K562 (cell line): ENCODE measurements at regions not wholly inside any gene's neighbourhood (a gene's known extent, or its start where the extent isn't known, plus 50 kb on each side); places are given as distances from the start of the nearest gene placed in this dataset.

Source experiments
- ATAC-seq: fragments of 200-7000 bp; cut with Tn5 transposase; 3 replicates; pipeline ENCODE4 v1.9.1; 2020; ENCODE audit warnings: moderate library complexity
- BruUV-seq: library from RNA; stranded (reverse); fragments of 400-500 nt; replicated peaks from 2 replicates; lab custom pipeline; 2021; lab: Mats Ljungman, UMichigan
- CTCF ChIA-PET: fragments of 300-600 bp; formaldehyde crosslinking; extraction: SDS; loops from one replicate; lab custom pipeline; 2021; ENCODE audit warnings: low intra/inter-chr PET ratio; lab: Yijun Ruan, JAX
- POLR2A ChIA-PET: fragments of 300-600, 350-650 bp; sonication (Branson Sonifier 250); formaldehyde crosslinking; extraction: SDS; loops from one replicate; lab custom pipeline; 2021; ENCODE audit warnings: antibody characterized with exemption, inconsistent platforms; lab: Yijun Ruan, JAX
- DNase-seq, 4 experiments: peaks; one replicate each; pipeline versions ENCODE4 v3.0.0 to v3.0.0-alpha.2; 2011 to 2018; ENCODE audit warnings: low spot score in 3 of 4, mixed read lengths in 3 of 4; ENCODE audit errors: extremely low read depth in 1 of 4
- FAIRE-seq: peaks from 2 replicates; lab custom pipeline; 2011; peaks lifted over from hg19 to GRCh38; lab: Jason Lieb, UNC
- H2AFZ ChIP-seq: 2 replicates; pipeline ENCODE4 v1.6.0; 2011; ENCODE audit warnings: low read depth, low read length, control low read depth, inconsistent platforms
- H3K27ac ChIP-seq: fragments of 200-600 bp; 3 replicates; pipeline ENCODE4 v1.8.0; 2011; ENCODE audit warnings: low read depth, mild to moderate bottlenecking, control low read depth, inconsistent platforms, low read length, moderate library complexity, mixed read lengths; ENCODE audit errors: extremely low read depth
- H3K27me3 ChIP-seq, 2 experiments: fragments of 300-600 bp in 1 of 2; 2 replicates in 1 of 2; 3 replicates in 1 of 2; pipeline versions ENCODE4 v1.6.0 to v1.8.0; 2011; ENCODE audit warnings: inconsistent platforms in 2 of 2, low read length in 2 of 2, mild to moderate bottlenecking in 1 of 2, mixed read lengths in 1 of 2, moderate library complexity in 1 of 2; ENCODE audit not compliant: control insufficient read depth in 2 of 2, insufficient read depth in 2 of 2
- H3K36me3 ChIP-seq: fragments of 300-600 bp; 3 replicates; pipeline ENCODE4 v1.8.0; 2011; ENCODE audit warnings: mild to moderate bottlenecking, low read length, inconsistent platforms; ENCODE audit not compliant: control insufficient read depth, insufficient read depth
- H3K4me1 ChIP-seq, 2 experiments: fragments of 200-600 bp in 1 of 2; replicated peaks in 1 of 2; 2 replicates in 1 of 2; 3 replicates in 1 of 2; pipeline versions ENCODE4 v1.5.1 to v1.8.0; 2011; ENCODE audit warnings: inconsistent platforms in 2 of 2, low read length in 2 of 2, mild to moderate bottlenecking in 1 of 2, mixed read lengths in 1 of 2, moderate library complexity in 1 of 2; ENCODE audit not compliant: control insufficient read depth in 2 of 2, insufficient read depth in 2 of 2
- H3K4me2 ChIP-seq: 2 replicates; pipeline ENCODE4 v1.6.1; 2011; ENCODE audit warnings: low read length, control low read depth, inconsistent platforms, mixed read lengths; ENCODE audit not compliant: insufficient read depth
- H3K4me3 ChIP-seq: fragments of 200-600 bp; sonication (generic), shearing (Covaris generic); 2 replicates; pipeline ENCODE4 v1.5.1; 2016; ENCODE audit warnings: control low read depth, inconsistent platforms
- H3K79me2 ChIP-seq: fragments of 200-600 bp; 3 replicates; pipeline ENCODE4 v1.8.0; 2011; ENCODE audit warnings: low read length, inconsistent platforms; ENCODE audit not compliant: control insufficient read depth, insufficient read depth
- H3K9ac ChIP-seq, 2 experiments: 2 replicates each; pipeline versions ENCODE4 v1.6.0 to v1.6.1; 2011; ENCODE audit warnings: low read depth in 2 of 2, low read length in 2 of 2, control low read depth in 1 of 2, inconsistent platforms in 1 of 2, mild to moderate bottlenecking in 1 of 2, mixed read lengths in 1 of 2; ENCODE audit not compliant: insufficient read depth in 1 of 2
- H3K9me1 ChIP-seq: one replicate; pipeline ENCODE4 v1.6.0; 2011; ENCODE audit warnings: inconsistent platforms, mild to moderate bottlenecking, low read length, moderate library complexity; ENCODE audit not compliant: control insufficient read depth, insufficient read depth
- H3K9me3 ChIP-seq: replicated peaks from 2 replicates; pipeline ENCODE4 v1.5.1; 2011; ENCODE audit warnings: low read depth, low read length, inconsistent platforms; ENCODE audit not compliant: control insufficient read depth, insufficient read depth
- H4K20me1 ChIP-seq: replicated peaks from 2 replicates; pipeline ENCODE4 v1.6.1; 2011; ENCODE audit warnings: low read length, inconsistent platforms, mixed read lengths; ENCODE audit not compliant: control insufficient read depth, insufficient read depth
- CEBPG ChIP-seq, 3 experiments: fragments of 200-800 bp in 1 of 3; sonication (Bioruptor generic) in 1 of 3; sonication (generic) in 1 of 3; formaldehyde crosslinking in 1 of 3; IDR thresholded peaks in 2 of 3; conservative IDR thresholded peaks in 1 of 3; 2 replicates each; pipeline versions ENCODE4 v1.6.1 to v1.8.0; 2016 to 2022; ENCODE audit warnings: missing compliant biosample characterization in 2 of 3, missing genetic modification characterization in 2 of 3, mild to moderate bottlenecking in 1 of 3, missing genetic modification reagents in 1 of 3
- CHD1 ChIP-seq: fragments of 200-600 bp; sonication (generic); IDR thresholded peaks from one replicate; pipeline ENCODE4 v1.6.1; 2012; ENCODE audit warnings: mild to moderate bottlenecking, moderate library complexity, low read length, inconsistent platforms
- CHD4 ChIP-seq: fragments of 200-600 bp; sonication (generic); IDR thresholded peaks from 3 replicates; pipeline ENCODE4 v1.6.1; 2012; ENCODE audit warnings: low read depth, mild to moderate bottlenecking, mixed read lengths, low read length, inconsistent platforms; ENCODE audit not compliant: insufficient read depth, insufficient replicate concordance, poor library complexity, severe bottlenecking
- GABPB2 ChIP-seq: fragments of 250-450 bp; sonication (Bioruptor Pico); conservative IDR thresholded peaks from 2 replicates; pipeline ENCODE4 v1.5.1; 2021; ENCODE audit warnings: mild to moderate bottlenecking
- HLTF ChIP-seq: fragments of 450-650 bp; IDR thresholded peaks from 2 replicates; pipeline ENCODE4 v1.6.1; 2016
- KDM4B ChIP-seq, 2 experiments: fragments of 450-650 bp in 1 of 2; sonication (generic) in 1 of 2; IDR thresholded peaks; 2 replicates each; pipeline ENCODE4 v1.6.1; 2016 to 2017; ENCODE audit warnings: borderline replicate concordance in 2 of 2, antibody characterized with exemption in 1 of 2, low read depth in 1 of 2, mild to moderate bottlenecking in 1 of 2
- KLF1 ChIP-seq: fragments of 450-650 bp; IDR thresholded peaks from 2 replicates; pipeline ENCODE4 v1.6.1; 2016; ENCODE audit warnings: missing genetic modification characterization, missing compliant biosample characterization
- MTF1 ChIP-seq: fragments of 250-450 bp; sonication (Bioruptor Pico); IDR thresholded peaks from 2 replicates; pipeline ENCODE4 v1.9.0; 2021; ENCODE audit warnings: moderate library complexity, mild to moderate bottlenecking, inconsistent platforms, borderline replicate concordance
- NR4A1 ChIP-seq, 2 experiments: fragments of 250-450 bp in 1 of 2; fragments of 450-650 bp in 1 of 2; sonication (Bioruptor Pico) in 1 of 2; IDR thresholded peaks; 2 replicates each; pipeline versions ENCODE4 v1.4.0 to v1.6.1; 2016 to 2020; ENCODE audit warnings: mild to moderate bottlenecking in 2 of 2, missing compliant biosample characterization in 1 of 2, missing genetic modification characterization in 1 of 2, moderate library complexity in 1 of 2
- RB1 ChIP-seq: fragments of 450-650 bp; IDR thresholded peaks from 2 replicates; pipeline ENCODE4 v1.6.1; 2017; ENCODE audit warnings: low read depth, mild to moderate bottlenecking
- SOX6 ChIP-seq: fragments of 450-650 bp; IDR thresholded peaks from 2 replicates; pipeline ENCODE4 v1.6.1; 2014; ENCODE audit warnings: mild to moderate bottlenecking
- SPI1 ChIP-seq: IDR thresholded peaks from 2 replicates; pipeline ENCODE4 v1.6.1; 2011; ENCODE audit warnings: low read depth, low read length, control low read depth, borderline replicate concordance
- TBL1XR1 ChIP-seq, 2 experiments: IDR thresholded peaks; 2 replicates each; pipeline ENCODE4 v1.6.1; 2012; ENCODE audit warnings: improper control_type of control experiment in 2 of 2, low read length in 2 of 2, mild to moderate bottlenecking in 1 of 2
- WHSC1 ChIP-seq: IDR thresholded peaks from one replicate; pipeline ENCODE4 v1.6.1; 2012; ENCODE audit warnings: low read length, control low read depth, inconsistent platforms
- ZNF583 ChIP-seq: fragments of 250-450 bp; sonication (Bioruptor Pico); IDR thresholded peaks from 2 replicates; pipeline ENCODE4 v1.4.0; 2020
- ZSCAN32 ChIP-seq: fragments of 450-650 bp; formaldehyde crosslinking; IDR thresholded peaks from 2 replicates; pipeline ENCODE4 v1.4.0; 2020; ENCODE audit warnings: mild to moderate bottlenecking, moderate library complexity
- WGBS: fragments of 100-300 bp; shearing (Covaris generic); methylation state at CpG from one replicate; pipeline ENCODE4 v1.1.6; 2016; ENCODE audit warnings: low coverage, mixed read lengths; ENCODE audit not compliant: insufficient coverage; ENCODE audit errors: missing lambda C conversion rate; 5-methylcytosine and 5-hydroxymethylcytosine counted together
- in situ Hi-C: fragments of 300-500 bp; cut with MboI; formaldehyde crosslinking; loops from 4 replicates; pipeline ENCODE4 v1.15.0; 2018; ENCODE audit warnings: inconsistent platforms, mixed read lengths
- intact Hi-C: fragments of 100-400 bp; cut with micrococcal nuclease; formaldehyde crosslinking; loops from 2 replicates; pipeline ENCODE4 v1.14.2; 2022
- TF ChIP-seq, protein P1 (sequence below): fragments of 150-350 bp; conservative IDR thresholded peaks from 2 replicates; pipeline ENCODE4 v1.6.1; 2014; ENCODE audit warnings: low read length
- TF ChIP-seq, protein P2 (sequence below): fragments of 250-450 bp; sonication (Bioruptor Pico); IDR thresholded peaks from 2 replicates; pipeline ENCODE4 v1.5.0; 2021; ENCODE audit warnings: mild to moderate bottlenecking, moderate library complexity

DNA sequence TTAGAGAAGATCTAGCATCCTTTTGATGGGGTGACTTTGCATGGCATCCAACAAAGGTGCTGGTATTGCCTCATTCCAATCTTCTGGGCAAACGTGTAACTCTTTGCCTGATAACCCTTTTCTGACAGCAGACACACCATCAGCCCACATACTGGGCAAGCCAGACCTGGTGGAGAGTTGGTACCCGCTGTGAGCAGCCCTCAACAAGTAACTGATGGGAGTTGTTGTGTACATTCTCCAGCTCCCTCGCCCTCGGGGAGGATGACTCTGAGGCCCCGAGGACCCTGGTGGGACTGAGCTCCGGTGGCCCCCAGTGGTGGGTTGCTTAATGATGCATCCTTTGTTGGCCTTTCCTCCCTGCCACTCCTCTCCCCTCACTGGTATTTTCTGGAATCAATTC is 102.4 kb upstream of the SLC6A11 start:
- H4K20me1 ChIP-seq, result no peaks in the 10 kb centered on the region; the same call in 1 of the 2 replicates
- H2AFZ ChIP-seq, result no peak overlapping the region
- H3K4me2 ChIP-seq, result no peak overlapping the region
- POLR2A ChIA-PET, result no interaction called here
- H3K4me1 ChIP-seq, result no peaks in the 10 kb centered on the region
- 0% methylated on average over 6 of the region's 6 CpGs for WGBS
- CTCF ChIA-PET, result no interaction called here
- no peaks in the 10 kb centered on the region for H3K9me1 ChIP-seq
- no peak for ATAC-seq
- no peak overlapping the region for H3K27ac ChIP-seq
- no peaks in the 10 kb centered on the region for H3K36me3 ChIP-seq
- H3K9ac ChIP-seq, result no peak overlapping the region
- BruUV-seq, result no TSS peak
- H3K79me2 ChIP-seq, result no peaks in the 10 kb centered on the region
- H3K9me3 ChIP-seq, result no peaks in the 10 kb centered on the region
- intact Hi-C loops (no loop called here), in situ Hi-C loops (no loop called here)
- H3K4me3 ChIP-seq, result no peak overlapping the region
- H3K27me3 ChIP-seq, result peaks cover 0 to 22% of the 10 kb centered on the region in 2 experiments; a peak in 2 of 5 replicates
- TF ChIP-seq GABPB2 (CRISPR knock-in tag) (no peak), CEBPG (CRISPR knock-in tag; IDR thresholded peaks at IDR 0.05) (no peak), CEBPG (tag; conservative IDR thresholded peaks at IDR 0.05 in 1 of 2, IDR thresholded peaks at IDR 0.05 in 1 of 2) (no peak), MTF1 (CRISPR knock-in tag) (no peak), KLF1 (tag) (no peak), RB1 (no peak), NR4A1 (CRISPR knock-in tag; IDR thresholded peaks at IDR 0.05) (no peak), NR4A1 (tag; IDR thresholded peaks at IDR 0.05) (no peak), KDM4B (IDR thresholded peaks at IDR 0.05; ENCODE audit: borderline replicate concordance in 2 of 2, low read depth in 1 of 2) (no peak), WHSC1 (no peak), ZNF583 (CRISPR knock-in tag) (no peak), SOX6 (no peak), TBL1XR1 (IDR thresholded peaks at IDR 0.05; ENCODE audit: low read length in 2 of 2) (no peak), ZSCAN32 (CRISPR knock-in tag) (no peak), HLTF (no peak), CHD4 (no peak), CHD1 (no peak), SPI1 (no peak)
- TF ChIP-seq, protein P1, sequence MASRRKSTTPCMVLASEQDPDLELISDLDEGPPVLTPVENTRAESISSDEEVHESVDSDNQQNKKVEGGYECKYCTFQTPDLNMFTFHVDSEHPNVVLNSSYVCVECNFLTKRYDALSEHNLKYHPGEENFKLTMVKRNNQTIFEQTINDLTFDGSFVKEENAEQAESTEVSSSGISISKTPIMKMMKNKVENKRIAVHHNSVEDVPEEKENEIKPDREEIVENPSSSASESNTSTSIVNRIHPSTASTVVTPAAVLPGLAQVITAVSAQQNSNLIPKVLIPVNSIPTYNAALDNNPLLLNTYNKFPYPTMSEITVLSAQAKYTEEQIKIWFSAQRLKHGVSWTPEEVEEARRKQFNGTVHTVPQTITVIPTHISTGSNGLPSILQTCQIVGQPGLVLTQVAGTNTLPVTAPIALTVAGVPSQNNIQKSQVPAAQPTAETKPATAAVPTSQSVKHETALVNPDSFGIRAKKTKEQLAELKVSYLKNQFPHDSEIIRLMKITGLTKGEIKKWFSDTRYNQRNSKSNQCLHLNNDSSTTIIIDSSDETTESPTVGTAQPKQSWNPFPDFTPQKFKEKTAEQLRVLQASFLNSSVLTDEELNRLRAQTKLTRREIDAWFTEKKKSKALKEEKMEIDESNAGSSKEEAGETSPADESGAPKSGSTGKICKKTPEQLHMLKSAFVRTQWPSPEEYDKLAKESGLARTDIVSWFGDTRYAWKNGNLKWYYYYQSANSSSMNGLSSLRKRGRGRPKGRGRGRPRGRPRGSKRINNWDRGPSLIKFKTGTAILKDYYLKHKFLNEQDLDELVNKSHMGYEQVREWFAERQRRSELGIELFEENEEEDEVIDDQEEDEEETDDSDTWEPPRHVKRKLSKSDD, result no peak
- TF ChIP-seq, protein P2, sequence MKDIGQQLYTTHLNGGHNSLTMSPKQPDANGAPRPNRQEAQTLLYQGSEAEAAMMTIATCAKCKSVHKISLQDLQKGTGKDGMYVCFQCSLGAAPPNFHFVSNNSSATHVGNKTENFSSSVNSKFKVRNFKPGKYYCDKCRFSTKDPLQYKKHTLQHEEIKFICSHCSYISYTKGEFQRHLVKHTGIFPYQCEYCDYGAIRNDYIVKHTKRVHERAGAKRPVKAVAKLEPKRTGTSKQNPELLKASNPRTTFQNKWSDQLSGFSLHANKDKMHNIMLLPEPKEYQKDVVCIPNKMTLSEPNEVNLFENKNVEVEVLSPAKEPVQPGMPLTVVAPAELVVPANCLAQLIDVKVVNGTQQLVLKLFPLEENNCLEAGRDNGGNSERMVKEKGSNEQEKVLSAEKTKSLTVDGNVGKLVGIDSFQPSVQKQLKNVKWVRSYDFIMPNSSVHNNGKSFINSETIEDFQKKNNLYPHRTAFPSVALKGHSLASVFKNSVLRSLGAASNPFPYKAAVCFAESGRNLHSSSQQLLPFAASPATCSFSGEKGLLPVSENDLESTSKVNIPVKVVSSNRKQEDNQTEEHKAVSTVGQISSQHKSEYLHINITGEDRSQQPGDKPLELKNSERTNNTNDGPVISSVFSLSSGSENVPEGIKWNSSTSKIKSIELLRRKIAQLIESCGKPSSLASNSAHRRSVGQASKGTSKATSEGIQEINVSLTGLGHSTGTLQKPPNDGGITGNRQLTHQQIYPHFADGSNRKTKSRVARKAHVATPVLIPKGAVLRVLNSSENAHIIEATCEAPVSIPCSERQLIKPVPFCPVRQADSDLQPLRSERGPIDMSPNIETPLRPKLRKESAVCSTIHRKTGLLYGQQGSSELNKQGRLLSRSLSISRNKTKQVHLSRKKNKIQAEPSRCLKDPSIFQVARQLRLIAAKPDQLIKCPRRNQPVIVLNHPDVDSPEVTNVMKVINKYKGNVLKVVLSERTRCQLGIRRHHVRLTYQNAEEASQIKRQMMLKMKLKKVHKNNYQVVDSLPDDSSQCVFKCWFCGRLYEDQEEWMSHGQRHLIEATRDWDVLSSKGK (CRISPR knock-in tag), result no peak
- DNase-seq, result no peak
- FAIRE-seq, result no peak
